Ecto neural progenitor cell (in vitro differentiated cells): ENCODE measurements at regions not wholly inside any gene's neighbourhood (a gene's known extent, or its start where the extent isn't known, plus 50 kb on each side); places are given as distances from the start of the nearest gene placed in this dataset.

Experiments
- DNase-seq: peaks from one replicate; pipeline ENCODE4 v3.0.0-alpha.2; 2018; ENCODE audit warnings: low spot score

- DNase-seq = no peak
Measured at GRCh38 chr16:54412037-54412436, 125.5 kb upstream of the IRX3 start.

DNA sequence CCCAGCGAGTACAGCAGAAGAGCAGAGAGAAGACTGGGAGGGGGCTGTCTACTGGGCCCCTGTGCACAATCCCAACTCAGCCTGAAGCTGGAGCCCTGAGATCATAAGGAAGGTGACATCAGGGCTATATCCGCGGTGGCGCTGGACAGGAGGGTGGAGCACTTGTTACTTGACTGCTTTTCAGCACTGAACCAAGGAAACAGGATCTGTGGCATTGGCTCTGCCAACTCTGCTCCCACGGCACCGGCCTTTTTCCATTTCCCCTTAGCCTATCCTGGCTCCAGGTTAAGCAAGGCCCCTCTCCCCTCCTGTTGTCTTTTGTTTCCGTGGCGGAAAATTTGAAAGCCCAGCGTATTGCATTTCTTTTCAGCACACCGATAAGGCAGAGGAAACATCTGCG is 125.0 kb upstream of the IRX3 start:
- no peak for DNase-seq

- DNase-seq = no peak
Measured at GRCh38 chr16:54409982-54410381, 123.4 kb upstream of the IRX3 start.

GRCh38 chr16:54407596-54407995 is 121.0 kb upstream of the IRX3 start:
- DNase-seq = no peak

DNA sequence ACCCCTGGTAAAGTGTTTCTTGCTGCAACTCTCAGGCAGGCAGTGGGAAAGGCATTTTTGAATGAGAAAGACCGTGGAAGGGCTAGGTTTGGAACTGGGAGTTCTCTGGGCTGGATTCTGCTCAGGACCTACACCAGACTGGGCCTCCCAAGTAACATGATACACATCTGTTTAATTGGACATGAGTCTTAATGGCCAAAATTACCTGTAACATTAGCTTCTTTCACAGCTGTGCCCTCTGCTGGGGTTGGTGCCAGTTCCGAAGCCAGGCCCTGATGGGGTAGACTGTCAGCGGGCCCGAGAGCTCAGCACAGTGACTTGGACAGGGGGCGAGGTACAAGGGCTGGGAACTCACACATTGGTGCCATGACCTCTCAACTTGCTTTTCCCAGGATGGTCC is 118.9 kb upstream of the IRX3 start:
- DNase-seq = no peak

DNA sequence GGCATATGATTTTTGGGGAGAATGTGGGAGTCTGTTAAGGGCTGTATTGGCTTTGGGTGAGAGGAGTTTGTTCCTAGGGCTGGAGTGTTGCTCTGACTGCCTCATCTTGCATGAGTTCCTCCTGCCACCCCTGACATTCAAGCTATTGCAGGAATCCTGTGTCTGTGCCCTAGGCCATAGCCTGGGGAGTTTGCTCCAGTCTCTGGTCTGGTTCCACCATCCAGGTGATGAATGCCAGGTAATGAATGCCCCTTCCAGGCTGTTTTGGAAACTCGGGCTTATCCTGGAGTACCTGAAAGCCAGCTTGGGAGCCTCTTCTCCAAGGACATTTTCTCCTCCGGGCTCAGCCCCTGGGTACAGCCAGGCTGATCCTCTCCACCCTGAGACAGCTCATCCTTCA is 117.0 kb upstream of the IRX3 start:
- DNase-seq = no peak

DNA sequence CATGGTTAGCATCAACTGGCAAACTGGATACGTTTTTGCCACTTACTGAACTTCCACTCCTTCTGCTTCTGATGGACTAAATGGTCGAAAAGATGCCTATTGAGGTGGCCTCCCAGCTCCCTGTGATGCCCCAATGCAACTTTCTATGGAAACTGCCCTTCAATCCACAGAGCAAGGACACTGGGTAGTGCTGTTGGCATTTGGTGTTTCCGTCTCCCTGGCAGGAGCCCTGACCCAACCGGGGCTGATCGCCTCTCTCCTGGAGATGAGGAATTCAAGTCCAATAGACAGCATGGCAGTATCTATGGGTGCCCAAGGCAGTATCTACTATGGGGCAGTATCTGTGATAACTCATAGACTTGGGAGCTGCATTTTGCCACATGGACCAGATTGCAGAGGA is 116.3 kb upstream of the IRX3 start:
- DNase-seq = no peak

DNA sequence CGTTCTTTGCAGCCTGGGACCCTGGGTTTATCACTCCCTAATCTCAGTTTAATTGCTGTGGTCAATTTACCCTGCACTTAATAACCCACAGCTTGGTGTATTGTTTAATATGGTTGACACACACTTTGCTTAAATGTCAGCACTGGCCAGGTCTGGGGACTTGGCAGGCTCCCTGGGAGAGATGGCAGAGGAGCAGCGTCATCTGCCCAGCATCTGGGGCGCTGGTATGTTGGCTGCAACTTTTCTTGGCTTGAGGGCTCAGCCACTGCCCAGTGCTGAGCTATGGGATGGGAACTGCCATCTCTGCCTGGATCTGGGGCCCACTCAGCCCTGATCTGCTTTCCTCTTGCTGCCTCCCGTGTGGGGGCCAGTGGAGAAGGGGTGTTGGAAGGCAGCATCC is 115.7 kb upstream of the IRX3 start:
- DNase-seq = no peak

GRCh38 chr16:54400261-54400660 is 113.7 kb upstream of the IRX3 start:
- DNase-seq = no peak

- DNase-seq = no peak
Measured at GRCh38 chr16:54398986-54399385, 112.4 kb upstream of the IRX3 start.

DNA sequence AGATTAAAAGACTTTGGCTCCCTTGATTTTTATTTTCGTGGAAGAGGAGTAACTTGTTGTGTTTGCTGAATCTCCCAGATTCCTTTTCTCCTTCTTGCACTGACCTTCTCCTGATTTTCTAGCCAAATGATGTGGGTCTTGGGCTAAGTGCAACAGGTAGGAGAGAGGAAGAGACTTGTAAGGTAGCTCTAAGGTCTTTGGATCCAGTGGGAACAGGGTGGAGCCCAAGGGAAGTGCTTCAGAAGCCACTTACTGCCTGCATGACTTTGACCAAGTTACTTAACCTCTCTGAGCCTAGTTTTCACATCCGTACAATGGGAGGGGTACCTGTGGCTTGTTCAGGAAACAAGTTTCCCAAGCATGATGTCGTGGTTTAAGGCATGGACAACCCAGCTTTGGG is 111.3 kb upstream of the IRX3 start:
- DNase-seq = no peak

DNA sequence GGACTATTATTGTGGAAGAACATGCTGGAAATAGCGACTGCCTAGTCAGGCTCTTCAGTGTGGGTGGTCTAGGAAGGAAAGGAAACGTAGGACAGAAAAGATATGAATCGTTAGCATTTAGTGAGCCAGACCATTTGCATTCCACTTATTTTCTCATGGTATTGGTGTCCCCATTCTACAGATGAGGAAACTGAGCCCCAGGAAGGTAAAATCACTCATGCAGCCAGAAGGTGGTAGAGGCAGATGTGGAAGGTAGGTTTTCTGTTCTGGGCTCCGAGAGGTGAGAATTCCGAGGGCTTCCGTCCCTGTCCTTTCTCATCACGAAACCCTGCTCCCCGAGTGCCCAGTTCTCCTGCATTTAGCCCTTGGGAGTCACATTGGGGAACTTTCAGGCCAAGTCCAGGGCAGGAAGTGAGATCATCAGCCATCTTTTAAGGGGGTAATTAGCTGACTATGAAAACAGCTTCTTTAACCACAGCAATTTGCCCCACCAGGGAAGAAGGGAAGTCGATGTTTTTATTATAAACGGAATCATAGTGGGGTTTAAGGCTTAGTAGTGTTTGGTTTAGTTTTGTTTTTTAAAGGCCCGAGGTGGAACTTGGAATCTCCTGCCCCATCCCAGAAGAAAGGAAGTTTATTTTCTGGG is 110.7 kb upstream of the IRX3 start:
- no peak for DNase-seq

- no peak for DNase-seq
Measured at GRCh38 chr16:54389836-54390494, 103.4 kb upstream of the IRX3 start.

DNA sequence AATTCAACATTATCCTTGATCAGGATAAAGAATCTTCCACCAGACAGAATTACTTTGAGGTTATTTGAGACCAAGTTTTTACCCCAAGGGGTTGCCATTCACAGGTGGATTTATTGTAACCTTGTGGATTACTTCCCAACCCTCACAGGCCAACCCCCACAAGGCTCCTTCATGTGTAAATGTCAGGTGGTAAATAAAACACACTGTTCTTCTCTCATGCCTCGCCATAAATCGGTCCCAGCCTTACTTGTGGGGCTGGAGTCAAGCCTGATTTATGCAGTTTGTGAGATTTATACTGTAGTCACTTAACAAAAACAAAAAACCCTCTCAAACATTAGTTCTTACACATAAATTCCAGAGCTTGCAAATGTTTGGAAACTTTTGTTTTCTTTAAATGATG is 98.6 kb upstream of the IRX3 start:
- DNase-seq = no peak

GRCh38 chr16:54381601-54382313 is 95.2 kb upstream of the IRX3 start:
- DNase-seq = no peak

DNA sequence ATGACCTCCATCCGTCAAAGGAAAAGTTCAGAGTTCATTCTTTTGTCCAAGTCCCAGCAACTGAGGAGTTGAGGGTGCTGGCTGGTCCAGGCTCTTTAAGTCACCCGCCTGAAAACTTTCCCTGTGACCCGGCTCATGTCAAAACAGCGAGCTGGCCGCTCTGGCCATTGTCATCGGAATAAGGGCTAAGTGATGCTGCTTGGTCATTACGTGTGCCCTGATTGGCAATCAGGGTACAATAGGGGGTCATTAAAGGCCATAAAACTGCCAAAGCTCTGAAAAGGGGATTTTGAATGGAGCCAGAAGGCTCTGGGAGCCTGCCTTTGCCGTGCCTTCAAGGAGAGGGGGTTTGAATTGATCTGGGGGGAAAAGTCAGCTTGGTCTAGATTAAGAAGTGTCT is 88.5 kb upstream of the IRX3 start:
- no peak for DNase-seq

DNA sequence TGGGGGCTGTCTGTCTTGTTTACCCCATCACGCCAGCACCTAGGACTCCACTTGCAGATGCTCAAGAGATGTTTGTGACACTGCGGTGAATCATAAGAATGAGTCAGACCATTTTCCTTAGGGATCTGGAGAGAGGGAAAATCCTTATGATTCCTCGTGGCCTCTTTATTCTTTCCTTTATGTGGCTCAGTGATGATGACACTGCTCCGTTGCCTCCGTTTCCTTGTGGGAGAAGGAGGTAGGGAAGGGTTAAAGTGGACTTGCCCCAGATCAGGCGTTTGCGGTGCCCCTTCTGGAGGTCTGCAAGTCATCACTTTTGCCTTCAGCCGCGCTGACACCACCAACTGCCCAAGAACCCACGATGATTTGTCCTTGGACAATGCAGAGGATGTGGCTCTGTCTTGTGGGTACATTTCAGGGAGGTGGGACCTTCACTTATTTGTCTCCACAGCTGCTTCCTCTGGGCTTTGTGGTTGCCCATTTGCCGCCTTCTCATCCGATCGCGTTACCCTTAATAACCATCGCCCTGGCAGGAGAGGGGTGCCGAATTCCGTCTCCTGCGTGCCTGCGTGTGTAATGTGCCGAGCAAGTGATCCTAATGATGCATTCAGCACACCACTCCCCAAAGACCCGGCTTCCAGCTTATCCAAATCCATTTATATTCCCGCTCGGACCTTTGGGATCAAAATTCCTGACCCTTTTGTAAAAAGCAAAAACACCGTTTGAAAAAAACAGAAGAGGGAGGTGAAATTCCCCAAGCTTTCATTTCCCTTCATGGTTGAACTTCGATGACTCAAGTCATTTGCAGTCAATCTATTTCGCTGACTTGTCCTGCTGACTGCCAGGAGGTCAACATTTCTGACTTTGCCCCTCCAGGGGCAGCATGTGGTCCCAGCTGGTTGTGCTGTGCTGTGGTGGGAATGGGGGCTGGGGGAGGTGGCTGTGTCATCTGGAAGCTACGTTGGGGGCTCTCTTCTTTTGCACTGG is 87.2 kb upstream of the IRX3 start:
- no peak for DNase-seq

GRCh38 chr16:54370278-54371040 is 83.9 kb upstream of the IRX3 start:
- DNase-seq = no peak

- no peak for DNase-seq
Measured at GRCh38 chr16:54369861-54370260, 83.3 kb upstream of the IRX3 start.

GRCh38 chr16:54366943-54367342 is 80.4 kb upstream of the IRX3 start:
- DNase-seq = no peak

DNA sequence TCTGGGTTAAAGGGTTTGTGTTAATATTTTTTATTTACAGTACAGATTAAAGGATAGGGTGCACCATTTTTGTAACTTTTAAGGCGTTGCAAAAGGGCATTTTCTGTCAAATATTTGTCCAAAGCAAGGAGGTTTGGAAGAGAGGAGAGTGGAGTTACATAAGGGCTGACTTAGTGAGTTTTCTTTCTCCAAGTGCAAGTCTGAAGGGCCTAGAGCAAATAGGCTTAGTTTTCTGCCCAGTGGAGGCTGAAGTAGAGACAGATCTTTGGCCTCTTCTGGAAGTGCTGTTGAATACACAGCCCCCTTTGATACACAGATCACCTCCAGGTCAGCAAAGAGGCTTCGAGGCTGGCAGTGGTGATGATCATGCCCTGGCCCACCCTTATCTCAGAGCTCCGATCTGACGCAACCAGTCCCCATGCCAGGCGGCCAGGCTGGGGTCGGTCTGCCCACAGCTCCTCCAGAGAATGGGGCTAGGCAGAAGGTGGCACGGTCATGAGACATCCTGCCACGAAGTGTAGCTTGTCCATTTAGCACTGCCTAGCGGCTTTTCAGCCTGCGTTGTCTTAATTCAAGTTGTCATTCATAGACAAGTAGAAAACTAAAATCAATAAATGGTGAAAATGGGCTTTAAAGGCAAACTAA is 79.5 kb upstream of the IRX3 start:
- no peak for DNase-seq
